Stimulated activated CD4-positive, alpha-beta T cell treated with anti-CD3 and anti-CD28 coated beads, Interleukin-12 subunit alpha, Interleukin-12 subunit beta, amount 100 ng/mL, for 4 hours (primary cell): ENCODE measurements at regions not wholly inside any gene's neighbourhood (a gene's known extent, or its start where the extent isn't known, plus 50 kb on each side); places are given as distances from the start of the nearest gene placed in this dataset.
"Not testable (repeated sequence)": the region's sequence is repeated elsewhere in the genome, so short reads cannot be mapped to it uniquely, and the experiment has no call there.

ENCODE experiments used
- DNase-seq: peaks from one replicate; pipeline ENCODE4 v3.0.0-alpha.2; 2020

DNA sequence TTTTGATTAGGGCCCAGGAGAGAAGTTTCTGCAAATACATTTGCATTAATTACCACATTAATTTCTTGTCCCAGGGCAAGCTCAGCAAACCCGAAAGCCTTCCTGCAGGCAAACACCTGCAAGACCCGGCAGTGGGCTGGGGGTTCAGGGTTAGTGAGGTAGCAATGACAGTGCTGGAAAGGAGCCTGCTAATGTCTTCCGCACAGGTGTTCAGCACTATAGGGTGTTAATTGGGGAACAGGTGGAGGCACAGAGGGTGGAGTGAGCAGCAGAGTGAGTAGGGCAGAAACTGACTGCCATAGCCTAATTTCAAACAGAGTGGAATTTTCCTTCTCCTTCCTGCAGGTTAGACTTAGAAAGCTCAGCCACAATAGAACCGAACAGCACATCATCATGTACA lies 50.9 kb upstream of the UBASH3B start:
- no peak for DNase-seq

DNA sequence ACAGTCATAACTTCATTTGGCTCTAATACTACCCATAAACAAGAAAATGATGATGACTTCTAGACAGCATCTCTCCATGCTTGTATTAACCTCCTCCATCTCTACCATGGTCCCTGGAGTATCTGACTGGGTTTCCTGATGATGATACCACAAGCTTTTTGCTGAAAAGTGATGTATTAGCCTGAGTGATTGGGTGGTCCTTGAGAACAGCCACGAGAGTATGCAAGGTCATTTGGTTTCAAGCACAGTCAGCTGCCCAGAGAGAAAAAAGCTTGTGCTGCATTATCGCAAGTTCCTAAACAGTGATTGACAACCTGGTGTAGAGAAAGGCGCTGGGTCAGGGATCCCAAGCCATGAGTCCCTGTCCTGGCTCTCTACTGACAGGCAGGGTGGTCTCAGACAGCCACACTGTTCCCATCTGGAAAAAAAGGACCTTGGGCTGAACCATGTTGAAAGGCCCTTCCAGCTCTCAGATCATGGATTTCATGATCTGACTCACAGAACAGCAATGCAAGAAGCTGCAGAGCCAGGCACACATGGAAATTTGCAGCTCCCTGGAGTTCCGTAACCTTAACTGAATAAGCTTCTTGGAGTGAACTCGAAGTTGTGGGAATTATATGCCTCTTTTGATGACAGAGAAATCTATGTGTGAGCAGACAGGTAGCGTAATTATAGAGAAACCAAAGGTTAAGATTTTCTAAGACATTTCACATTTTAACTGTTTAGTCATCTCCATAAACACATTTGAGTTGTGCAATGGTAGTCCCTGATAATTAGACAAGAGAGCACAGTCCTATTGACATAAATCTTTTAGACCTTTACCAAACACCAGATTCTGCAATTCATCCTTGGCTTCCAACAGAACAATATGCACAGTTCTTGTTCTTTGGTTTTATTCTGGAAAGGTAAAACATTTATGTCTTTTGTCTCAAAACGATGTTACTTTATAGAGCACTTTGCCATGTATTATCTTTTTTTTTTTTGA lies 54.1 kb upstream of the UBASH3B start:
- no peak for DNase-seq

DNA sequence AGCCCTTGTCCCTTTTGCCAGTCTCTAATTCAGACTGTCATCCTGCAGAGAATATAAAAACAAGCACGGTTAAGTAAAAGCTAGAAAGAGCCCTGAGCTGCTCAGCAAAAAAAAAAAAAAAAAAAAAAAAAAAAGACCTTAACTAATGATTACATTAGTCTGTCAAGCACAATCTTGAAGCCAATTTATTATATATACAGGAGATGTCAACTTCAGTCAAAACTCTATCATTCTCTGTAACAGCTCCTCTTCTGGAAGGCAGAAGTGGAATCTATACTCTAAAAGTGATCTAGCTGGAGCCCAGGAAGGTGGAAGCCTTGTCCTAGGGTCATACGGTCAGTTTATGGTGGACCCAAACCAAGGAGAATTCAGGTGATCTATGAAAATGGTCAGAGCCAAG lies 55.2 kb upstream of the UBASH3B start:
- no peak for DNase-seq

DNA sequence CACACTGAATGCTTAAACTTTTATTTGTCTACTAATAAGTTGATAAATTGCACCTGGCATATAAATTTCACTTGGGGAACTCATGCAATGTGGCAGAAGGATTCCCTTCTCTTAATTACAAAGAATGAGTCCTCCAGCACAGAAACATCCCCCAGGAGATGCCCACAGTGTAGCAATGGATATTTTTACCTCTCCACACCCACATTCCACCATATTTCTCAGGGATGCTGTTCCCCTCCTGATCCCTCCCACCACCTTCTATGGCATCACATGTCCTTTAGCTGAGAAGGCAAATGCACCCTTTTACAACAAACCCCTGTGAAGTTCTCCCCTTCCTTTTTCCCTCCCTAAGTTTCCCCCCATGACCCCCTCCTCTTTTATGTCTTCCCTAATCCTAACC lies 56.1 kb upstream of the UBASH3B start:
- DNase-seq: no peak

DNA sequence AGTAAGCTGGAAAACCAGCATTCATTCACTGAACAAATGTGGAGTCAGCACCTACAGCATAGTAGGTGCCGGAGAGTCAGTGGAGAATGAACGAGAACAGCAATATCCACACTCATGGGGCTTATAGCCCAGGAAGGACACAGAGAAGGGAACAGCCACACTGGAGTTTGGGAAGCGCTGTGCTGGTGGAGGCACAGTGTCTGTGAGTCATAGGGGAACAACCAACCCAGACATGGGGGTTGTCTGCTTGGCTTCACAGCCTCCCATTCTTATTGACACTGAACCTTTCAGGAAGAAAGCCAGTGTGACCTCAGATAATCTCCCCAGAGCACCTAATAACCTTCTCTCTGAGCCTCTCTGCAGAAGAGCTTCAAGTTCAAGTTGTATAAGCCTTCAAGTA lies 56.6 kb upstream of the UBASH3B start:
- DNase-seq: no peak

DNA sequence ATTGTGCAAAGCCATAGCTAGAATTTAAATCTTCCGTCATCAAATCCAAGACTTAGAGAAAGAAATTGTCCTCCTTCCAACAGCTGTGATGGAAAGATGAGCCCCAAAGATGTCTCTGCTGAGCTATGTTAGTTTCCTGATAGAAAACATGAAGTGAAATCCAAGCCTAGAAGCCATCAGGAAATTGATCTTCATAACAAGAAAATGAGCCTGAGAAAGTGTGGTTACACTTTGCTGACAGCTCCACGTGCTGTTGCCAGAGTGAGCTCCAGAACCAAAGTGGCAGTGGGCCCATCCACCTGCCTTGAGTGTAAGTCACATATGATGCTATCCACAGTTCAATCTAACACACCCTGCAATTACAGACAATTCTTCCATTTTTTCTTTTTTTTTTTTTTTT lies 58.0 kb upstream of the UBASH3B start:
- no peak for DNase-seq

DNA sequence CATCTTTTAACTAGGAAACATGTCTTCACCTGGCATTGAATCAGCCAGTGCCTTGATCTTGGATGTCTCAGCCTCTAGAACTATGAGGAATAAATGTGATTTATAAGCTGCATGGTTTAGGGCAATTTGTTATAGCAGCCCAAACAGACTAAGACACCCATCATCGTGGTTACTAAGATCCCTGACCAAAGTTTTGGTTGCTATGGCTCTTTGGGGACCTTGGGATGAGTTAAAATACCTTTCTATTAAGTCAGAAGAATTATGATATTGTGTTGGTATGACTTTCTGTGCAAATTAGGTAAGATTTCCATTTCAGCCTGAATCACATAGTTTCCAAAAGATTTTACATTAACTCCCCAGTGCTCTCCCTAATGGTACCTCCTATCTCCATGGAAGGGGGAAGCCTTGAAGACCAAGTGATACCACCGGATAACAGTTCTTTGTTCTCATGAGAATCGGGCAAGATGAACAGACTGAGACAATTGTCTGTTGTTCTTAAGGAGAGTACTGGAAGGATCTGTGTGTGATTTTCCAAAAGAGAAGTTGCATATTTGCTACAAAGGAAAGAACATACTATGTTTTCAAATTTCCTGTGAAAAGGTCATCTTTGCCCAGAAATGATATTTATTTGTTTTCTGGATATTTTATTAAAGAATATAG lies 60.4 kb upstream of the UBASH3B start:
- DNase-seq: no peak

DNA sequence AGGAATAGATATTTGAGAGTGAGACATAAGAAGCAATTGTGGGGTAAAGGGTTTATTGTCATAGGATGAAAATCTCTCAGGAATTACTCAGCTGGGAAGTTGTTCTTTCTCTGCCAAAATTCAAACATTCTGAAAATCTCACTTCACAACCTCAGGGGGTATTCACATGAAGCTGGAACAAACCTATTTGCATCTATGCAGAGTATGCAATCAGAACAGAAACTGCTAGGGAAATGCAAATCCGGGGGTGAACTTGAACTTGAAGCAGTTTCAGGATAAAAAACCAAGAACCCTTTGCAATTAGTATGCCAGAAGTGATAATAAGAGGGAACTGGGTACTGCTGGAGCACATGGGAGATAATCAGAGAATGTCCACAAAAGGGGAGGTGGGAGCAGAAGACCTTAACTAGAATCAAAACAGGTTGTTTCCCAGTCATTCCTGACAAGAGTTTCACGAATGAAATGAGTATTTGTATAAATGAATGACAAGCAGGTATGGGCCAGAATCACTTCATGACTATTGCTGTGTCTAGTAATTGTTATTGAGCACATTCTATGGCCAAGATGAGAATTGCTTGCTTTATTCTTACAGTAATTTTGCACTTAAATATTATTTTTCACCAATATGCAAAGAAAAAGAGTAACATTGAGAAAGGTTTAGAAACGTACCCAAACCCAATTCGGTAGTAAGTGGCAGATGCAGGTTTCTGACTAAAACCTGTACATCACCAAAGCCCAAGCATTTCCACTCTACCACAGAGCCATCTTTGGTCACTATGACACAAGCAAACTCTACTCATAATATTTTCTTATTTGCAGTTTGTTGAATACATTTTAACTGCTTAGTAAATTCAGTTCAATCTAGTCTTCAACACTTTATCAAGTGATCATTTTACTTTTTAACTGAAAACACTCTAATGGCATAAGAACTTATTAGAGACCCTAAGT lies 61.8 kb upstream of the UBASH3B start:
- no peak for DNase-seq

DNA sequence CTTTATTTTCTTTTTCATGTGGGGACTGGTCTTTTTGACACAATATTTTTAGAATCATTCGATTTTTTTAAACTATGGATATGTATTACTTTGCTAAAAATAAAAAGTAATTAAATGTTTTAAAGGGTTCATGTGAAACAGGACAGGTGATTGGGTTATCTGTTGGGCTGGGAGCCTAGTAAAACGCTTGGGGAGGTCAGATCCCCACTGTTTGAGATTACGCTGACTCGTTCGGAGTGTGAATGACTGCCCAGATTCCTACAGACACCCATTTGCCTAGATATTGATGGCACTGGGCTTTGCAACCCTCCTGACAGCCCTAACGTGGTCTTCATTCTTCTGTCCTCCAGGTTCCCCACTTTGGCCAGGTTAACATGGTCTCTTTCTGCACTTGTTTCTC lies 62.9 kb upstream of the UBASH3B start:
- no peak for DNase-seq

DNA sequence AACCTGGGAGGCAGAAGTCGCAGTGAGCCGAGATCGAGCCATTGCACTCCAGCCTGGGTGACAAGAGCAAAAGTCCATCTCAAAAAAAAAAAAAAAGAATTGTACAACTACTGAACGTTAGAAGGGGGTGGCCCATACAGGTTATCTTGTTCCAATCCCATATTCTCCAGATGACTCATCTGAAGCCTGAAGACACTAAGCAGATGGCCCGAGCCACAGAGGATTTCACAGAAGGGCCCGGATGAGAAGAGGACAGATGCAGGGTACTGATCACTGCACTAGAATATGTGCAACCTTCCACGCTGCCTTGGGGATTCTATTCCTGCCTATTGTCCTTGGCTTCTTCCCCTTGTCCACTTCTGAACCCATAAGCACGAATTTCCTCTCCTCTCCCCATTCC lies 70.9 kb upstream of the UBASH3B start:
- DNase-seq: no peak

DNA sequence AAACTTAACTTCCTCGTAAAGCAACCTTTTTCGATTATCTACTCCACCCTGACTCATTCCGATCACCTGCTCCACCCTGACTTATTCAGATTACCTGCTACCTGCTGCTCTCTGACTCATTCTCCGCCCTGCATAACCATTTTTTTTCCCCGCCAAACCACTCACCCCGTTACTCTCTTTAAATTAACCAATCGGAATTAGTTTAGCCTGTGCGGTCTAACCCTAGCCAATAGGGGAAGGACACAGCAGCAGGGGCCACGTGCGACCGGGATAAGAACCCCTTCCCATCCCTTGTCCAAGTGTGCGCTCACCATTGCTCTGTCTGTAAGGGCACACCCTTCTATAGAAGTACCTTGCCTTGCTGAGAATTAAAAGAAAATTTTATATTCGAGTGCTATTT lies 75.5 kb upstream of the UBASH3B start:
- DNase-seq: not testable (repeated sequence)

DNA sequence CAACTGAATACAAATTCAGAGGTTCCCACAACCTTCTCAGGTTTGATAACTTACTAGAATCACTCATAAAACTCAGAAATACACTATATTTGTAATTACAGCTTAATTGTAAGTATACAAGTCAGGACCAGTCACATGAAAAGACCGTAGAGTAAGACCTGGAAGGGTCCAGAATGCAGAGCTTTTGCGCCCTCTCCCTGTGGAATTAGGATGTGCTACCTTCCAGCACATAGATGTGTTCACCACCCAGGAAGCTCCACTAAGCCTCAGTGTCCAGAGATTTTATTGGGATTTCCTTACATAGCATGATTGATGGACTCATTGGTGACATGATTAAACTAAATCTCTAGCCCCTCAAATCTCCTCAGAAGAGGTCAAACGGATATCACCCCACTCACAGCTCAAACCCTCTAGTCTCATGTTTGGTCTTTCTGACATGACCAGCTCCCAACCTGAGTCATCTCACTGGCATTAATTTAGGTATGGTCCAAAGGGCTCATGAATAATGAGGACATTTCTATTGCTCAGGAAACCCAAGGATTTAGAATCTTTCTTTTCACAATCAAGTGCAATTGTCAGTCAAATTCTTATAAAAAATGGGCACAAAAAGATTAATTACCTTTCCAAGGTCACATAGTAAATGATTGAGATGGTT lies 77.2 kb upstream of the UBASH3B start:
- no peak for DNase-seq

DNA sequence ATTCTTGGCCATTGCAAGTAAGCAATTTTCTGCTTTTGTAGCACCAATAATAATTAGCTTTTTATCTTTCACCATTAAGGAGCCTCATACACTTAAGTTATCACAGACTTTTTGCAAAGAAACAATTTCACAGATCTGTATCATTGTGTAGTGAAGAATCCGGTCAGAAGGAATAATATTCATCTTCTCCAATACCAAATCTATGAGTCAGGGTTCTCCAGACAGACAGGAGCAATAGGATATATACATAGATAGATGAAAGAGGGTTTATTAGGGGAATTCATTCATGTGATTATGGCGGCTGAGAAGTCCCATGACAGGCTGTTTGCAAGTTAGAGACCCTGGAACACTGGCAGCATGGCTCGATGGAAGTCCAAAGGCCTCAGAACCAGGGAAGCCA lies 82.9 kb upstream of the UBASH3B start:
- DNase-seq: no peak

DNA sequence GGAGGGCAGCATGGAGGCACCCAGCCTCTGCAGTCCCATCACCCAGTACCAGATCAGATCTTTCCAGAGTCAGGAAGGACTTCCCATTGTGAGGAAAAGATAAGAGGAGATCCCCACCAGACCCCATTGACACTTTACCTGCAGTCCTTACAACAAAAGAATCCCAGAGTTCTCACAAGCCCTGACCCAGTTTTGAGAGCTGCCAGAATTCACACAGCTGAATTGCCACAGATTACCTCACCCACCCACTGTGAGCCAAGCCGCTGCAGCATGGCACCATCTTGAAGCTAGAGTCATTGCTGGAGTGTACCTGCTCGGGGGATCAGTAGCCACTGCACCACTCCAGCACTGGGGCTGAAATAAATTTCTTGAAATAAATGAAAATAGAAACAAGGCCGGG lies 91.8 kb upstream of the UBASH3B start:
- DNase-seq: no peak

DNA sequence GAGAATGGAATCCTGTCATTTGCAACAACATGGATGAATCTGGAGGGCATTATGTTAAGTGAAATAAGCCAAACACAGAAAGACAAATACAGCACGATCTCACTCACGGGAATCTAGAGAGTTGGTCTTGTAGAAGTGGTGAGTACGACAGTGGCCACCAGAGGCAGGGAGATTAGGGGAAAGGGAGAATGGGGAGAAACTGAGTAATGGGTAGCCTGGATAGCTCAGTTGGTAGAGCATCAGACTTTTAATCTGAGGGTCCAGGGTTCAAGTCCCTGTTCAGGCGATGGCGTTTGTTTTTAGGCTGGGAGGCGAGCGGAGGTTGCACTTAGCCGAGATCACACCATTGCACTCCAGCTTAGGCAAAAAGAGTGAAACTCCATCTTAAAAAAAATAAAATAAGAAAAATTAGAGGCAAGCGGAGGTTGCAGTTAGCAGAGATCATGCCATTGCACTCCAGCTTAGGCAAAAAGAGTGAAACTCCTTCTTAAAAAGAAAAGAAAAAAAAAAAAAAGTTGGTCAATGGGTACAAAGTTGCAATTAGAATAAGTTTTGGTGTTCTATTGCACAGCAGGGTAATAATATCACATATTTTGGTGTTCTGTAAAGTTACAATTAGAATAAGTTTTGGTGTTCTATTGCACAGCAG lies 95.7 kb upstream of the UBASH3B start:
- DNase-seq: no peak

DNA sequence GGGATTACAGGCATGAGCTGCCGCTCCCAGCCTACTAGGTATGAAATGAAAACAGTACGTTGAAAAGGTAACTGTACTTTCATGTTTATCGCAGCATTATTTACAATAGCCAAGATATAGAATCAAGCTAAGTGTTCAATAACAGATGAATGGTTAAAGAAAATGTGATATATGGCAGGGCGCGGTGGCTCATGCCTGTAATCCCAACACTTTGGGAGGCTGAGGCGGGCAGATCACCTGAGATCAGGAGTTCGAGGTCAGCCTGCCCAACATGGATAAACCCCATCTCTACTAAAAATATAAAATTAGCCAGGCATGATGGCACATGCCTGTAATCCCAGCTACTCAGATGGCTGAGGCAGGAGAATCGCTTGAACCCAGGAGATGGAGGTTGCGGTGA lies 96.3 kb upstream of the UBASH3B start:
- DNase-seq: not testable (repeated sequence)

DNA sequence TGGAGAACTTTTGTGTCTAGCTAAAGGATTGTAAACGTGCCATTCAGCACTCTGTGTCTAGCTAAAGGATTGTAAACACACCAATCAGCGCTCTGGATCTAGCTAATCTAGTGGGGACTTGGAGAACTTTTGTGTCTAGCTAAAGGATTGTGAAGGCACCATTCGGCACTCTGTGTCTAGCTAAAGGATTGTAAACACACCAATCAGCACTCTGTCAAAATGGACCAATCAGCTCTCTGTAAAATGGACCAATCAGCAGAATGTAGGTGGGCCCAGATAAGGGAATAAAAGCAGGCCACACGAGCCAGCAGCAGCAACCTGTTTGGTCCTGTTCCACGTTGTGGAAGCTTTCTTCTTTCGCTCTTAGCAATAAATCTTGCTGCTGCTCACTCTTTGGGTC lies 98.4 kb upstream of the UBASH3B start:
- not testable (repeated sequence) for DNase-seq

DNA sequence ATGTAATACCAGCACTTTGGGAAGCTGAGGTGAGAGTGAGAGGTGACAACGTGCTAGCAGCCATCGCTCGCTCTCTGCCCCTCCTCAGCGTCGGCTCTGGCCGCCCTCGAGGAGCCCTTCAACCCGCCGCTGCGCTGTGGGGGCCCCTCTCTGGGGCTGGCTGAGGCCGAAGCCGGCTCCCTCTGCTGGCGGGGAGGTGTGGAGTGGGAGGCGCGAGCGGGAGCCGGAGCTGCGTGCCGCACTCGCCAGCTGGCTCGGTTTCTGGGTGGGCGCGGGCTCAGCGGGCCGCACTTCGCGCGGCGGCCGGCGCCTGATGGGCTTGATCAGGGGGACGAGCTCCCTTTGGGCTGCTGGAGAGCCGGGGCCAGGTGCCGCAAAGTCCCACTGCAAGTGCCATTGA lies 98.9 kb upstream of the UBASH3B start:
- peak; percentile 2 for DNase-seq

DNA sequence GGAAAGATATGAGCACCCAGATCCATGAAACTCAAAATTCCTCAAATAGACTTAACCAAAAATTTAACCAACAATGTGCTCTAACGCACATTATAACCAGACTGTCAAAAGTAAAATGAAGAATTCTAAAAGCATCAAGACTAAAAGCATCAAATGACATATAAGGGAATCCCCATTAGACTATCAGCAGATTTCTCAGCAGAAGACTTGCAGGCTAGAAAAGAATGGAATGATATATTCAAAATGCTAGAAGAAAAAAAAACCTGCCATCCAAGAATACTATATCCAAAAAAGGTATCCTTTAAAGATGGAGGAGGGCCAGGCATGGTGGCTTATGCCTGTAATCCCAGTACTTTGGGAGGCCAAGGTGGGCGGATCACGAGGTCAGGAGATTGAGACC lies 117.5 kb upstream of the UBASH3B start:
- DNase-seq: no peak

DNA sequence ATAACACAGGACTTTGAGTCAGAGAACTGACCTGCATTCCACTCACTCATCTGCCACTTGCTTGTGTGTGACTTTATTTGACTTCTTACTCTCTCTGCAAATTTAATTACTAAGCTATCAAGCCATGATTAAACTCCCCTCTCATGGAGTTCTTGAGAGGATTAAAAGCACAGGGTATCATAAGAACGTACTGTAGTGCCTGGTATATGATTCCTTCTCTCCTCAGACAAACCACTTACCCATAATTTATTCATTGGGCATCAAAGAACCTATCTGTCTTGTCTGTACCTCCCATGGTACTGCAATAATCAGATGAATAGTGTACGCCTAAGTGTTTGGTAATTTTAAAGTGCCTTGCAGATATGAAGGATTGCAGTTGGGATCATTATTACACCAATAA lies 130.6 kb upstream of the UBASH3B start:
- DNase-seq: no peak

DNA sequence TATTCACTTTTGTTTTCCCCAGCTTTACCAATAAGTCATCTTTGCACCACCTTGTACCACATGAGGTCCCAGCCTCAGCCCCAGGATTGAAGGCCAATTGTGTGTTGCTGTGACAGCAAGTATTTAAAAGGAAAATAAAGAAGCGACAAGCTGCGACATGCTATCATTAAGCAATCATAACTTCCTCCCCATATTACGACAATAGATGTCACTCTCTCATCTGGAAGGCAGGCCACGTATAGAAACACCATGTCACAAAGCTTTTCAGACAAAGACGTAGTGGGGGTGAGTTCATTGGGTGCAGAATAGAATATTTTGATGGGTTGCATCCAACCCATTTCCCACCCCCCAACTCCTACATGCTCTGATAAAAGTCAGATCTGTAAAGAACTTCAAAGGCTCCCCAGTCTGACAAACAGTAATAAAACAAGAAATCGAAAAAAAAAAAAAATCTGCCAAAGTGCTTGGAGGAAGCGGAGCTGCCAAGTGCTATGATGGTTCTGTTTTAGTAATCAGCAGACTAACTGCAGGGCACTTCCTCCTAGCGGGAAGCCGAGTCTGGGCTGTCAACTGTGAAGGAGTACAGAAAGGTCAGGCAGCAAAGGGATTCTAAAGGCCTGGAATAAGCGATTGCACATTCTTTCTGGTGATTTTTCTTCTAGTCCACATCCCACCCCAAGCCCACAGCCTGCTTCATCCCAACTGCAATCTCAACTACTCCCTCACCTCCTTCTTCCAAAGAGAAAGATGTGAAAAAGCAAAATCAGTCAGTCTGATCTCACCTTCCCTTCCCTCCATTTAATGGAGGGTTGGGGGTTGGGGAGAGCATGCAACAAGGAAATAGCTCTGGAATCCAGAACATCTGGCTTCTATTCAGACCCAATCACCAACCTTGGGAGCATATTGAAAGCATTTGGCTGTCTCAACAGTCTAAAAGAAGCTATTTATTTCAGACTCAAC lies 131.4 kb upstream of the UBASH3B start:
- no peak for DNase-seq
